Activated T-cell treated with anti-CD3 and anti-CD28 coated beads, Interleukin-2, amount 50 U/mL, for 24 hours (primary cell): ENCODE measurements at regions not wholly inside any gene's neighbourhood (a gene's known extent, or its start where the extent isn't known, plus 50 kb on each side); places are given as distances from the start of the nearest gene placed in this dataset.

Source experiments
- DNase-seq: peaks from one replicate; pipeline ENCODE4 v3.0.0-alpha.2; 2020
- H3K27ac Mint-ChIP-seq: 2 replicates; pipeline ENCODE4 v1.8.0; 2020; ENCODE audit warnings: mild to moderate bottlenecking, mixed read lengths
- H3K27me3 Mint-ChIP-seq: 2 replicates; pipeline ENCODE4 v1.8.0; 2020; ENCODE audit warnings: mixed read lengths
- H3K36me3 Mint-ChIP-seq: 2 replicates; pipeline ENCODE4 v1.8.0; 2020; ENCODE audit warnings: low read depth, mixed read lengths
- H3K4me1 Mint-ChIP-seq: 2 replicates; pipeline ENCODE4 v1.8.0; 2020; ENCODE audit warnings: low read depth, mixed read lengths
- H3K4me3 Mint-ChIP-seq: 2 replicates; pipeline ENCODE4 v1.8.0; 2020; ENCODE audit warnings: mild to moderate bottlenecking, moderate library complexity, mixed read lengths
- H3K9me3 Mint-ChIP-seq: 2 replicates; pipeline ENCODE4 v1.8.0; 2020; ENCODE audit warnings: mixed read lengths

- H3K9me3 Mint-ChIP-seq, result peaks cover 4% of the 10 kb centered on the region
- no peak overlapping the region for H3K27ac Mint-ChIP-seq
- no peaks in the 10 kb centered on the region for H3K4me1 Mint-ChIP-seq
- no peaks in the 10 kb centered on the region for H3K27me3 Mint-ChIP-seq
- no peaks in the 10 kb centered on the region for H3K36me3 Mint-ChIP-seq
- DNase-seq, result no peak
- H3K4me3 Mint-ChIP-seq, result no peak overlapping the region
Measured at GRCh38 chr3:94912656-94913055, 849.8 kb downstream of the NSUN3 start.

DNA sequence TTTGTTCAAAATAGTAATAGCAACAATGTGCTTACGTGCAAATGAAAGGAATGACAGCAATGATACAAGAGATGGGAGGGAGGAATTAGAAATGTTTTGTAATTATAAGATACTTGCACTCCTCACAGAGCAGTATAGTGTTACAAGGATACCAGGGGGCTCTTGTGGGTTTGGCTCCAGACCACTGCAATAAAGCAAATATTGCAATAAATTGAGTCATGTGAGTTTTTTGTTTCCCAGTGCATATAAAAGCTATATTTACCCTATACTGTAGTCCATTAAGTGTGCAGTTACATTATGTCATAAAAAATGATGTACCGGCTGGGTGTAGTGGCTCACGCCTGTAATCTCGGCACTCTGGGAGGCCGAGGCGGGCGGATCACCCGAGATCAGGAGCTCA is 864.3 kb downstream of the NSUN3 start:
- no peaks in the 10 kb centered on the region for H3K36me3 Mint-ChIP-seq
- no peak overlapping the region for H3K4me3 Mint-ChIP-seq
- H3K4me1 Mint-ChIP-seq, result no peaks in the 10 kb centered on the region
- DNase-seq, result no peak
- H3K27ac Mint-ChIP-seq, result no peak overlapping the region
- no peaks in the 10 kb centered on the region for H3K27me3 Mint-ChIP-seq
- no peaks in the 10 kb centered on the region for H3K9me3 Mint-ChIP-seq

GRCh38 chr3:94928921-94929320 is 866.1 kb downstream of the NSUN3 start:
- DNase-seq, result no peak
- Mint-ChIP-seq H3K27ac (no peak overlapping the region), H3K9me3 (no peaks in the 10 kb centered on the region), H3K4me3 (no peak overlapping the region), H3K36me3 (no peaks in the 10 kb centered on the region), H3K4me1 (no peaks in the 10 kb centered on the region), H3K27me3 (no peaks in the 10 kb centered on the region)

GRCh38 chr3:94935738-94936580 is 873.1 kb downstream of the NSUN3 start:
- Mint-ChIP-seq H3K4me3 (no peak overlapping the region), H3K27ac (no peak overlapping the region), H3K36me3 (no peaks in the 10 kb centered on the region), H3K4me1 (no peaks in the 10 kb centered on the region), H3K27me3 (no peaks in the 10 kb centered on the region), H3K9me3 (peaks cover 21% of the 10 kb centered on the region)
- no peak for DNase-seq

GRCh38 chr3:94937980-94938379 is 875.1 kb downstream of the NSUN3 start:
- H3K27ac Mint-ChIP-seq, result no peak overlapping the region

GRCh38 chr3:94946683-94947082 is 883.8 kb downstream of the NSUN3 start:
- Mint-ChIP-seq H3K4me1 (no peaks in the 10 kb centered on the region), H3K9me3 (peaks cover 15% of the 10 kb centered on the region), H3K27me3 (no peaks in the 10 kb centered on the region), H3K4me3 (no peak overlapping the region), H3K36me3 (no peaks in the 10 kb centered on the region), H3K27ac (no peak overlapping the region)
- DNase-seq, result no peak

More at GRCh38 chr3:94937980-94938379, 875.1 kb downstream of the NSUN3 start:
- Mint-ChIP-seq H3K9me3 (peaks cover 21% of the 10 kb centered on the region), H3K4me3 (no peak overlapping the region), H3K4me1 (no peaks in the 10 kb centered on the region), H3K27me3 (no peaks in the 10 kb centered on the region), H3K36me3 (no peaks in the 10 kb centered on the region)
- DNase-seq, result no peak

- Mint-ChIP-seq H3K36me3 (no peaks in the 10 kb centered on the region), H3K4me1 (no peaks in the 10 kb centered on the region), H3K9me3 (peaks cover 8% of the 10 kb centered on the region), H3K4me3 (no peak overlapping the region), H3K27ac (no peak overlapping the region), H3K27me3 (no peaks in the 10 kb centered on the region)
- DNase-seq, result no peak
Measured at GRCh38 chr3:94961423-94962100, 898.7 kb downstream of the NSUN3 start.

DNA sequence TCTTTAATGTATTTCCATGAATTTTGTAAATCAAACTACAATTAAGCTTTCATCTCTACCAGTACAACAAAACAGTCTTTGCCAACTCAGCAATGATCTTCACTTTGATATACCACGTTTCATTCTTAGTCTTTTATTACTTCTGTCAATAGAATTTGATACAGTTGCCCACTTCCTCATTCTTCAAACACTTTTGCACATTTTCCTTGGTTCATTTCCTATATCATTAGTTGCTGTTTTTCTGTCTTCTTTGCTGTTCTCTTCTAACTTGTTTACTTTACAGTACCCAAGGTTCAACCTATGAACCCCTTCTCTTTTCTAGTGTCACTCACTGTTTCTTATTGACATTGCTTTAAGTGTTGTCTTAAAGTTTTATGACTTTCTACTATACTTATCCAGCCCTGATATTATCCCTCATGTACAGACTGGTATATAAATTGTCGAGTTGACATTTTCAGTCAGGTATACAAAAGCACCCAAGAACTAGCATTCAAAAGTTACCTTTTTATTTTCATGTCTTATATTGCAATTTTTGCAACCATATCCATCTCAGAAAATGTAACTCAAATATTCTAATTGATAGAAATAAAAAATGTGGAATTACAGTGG is 903.1 kb downstream of the NSUN3 start:
- no peaks in the 10 kb centered on the region for H3K4me1 Mint-ChIP-seq

DNA sequence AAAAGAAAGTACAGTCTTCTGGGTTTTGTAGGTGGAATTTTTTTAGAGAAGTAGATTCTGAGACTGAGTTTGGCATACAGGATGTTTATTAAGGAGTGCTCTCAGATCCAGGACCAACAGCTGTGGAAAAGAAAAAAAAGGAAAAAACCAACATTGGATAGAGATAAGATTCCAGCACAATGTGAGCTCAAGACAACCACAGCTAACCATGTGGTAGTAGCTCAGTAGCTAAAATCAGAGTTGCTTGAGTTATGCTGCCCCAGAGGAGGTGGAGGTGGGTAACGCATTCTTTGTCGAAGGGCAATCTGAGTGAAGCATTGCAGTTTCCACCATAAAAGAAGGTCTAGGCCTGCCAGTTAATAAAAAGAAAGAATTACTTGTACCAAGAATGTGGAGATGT is 904.3 kb downstream of the NSUN3 start:
- no peaks in the 10 kb centered on the region for H3K27me3 Mint-ChIP-seq
- no peak for DNase-seq
- H3K9me3 Mint-ChIP-seq, result peaks cover 13% of the 10 kb centered on the region
- no peaks in the 10 kb centered on the region for H3K36me3 Mint-ChIP-seq
- H3K4me3 Mint-ChIP-seq, result no peak overlapping the region
- no peaks in the 10 kb centered on the region for H3K4me1 Mint-ChIP-seq
- H3K27ac Mint-ChIP-seq, result no peak overlapping the region

More for the DNA sequence above, 903.1 kb downstream of the NSUN3 start:
- Mint-ChIP-seq H3K9me3 (peaks cover 11% of the 10 kb centered on the region), H3K4me3 (no peak overlapping the region), H3K27me3 (no peaks in the 10 kb centered on the region), H3K27ac (no peak overlapping the region), H3K36me3 (no peaks in the 10 kb centered on the region)
- DNase-seq, result no peak

- DNase-seq, result no peak
- Mint-ChIP-seq H3K36me3 (no peaks in the 10 kb centered on the region), H3K4me1 (no peaks in the 10 kb centered on the region), H3K4me3 (no peak overlapping the region), H3K27me3 (no peaks in the 10 kb centered on the region), H3K9me3 (peaks cover 10% of the 10 kb centered on the region), H3K27ac (no peak overlapping the region)
Measured at GRCh38 chr3:94968519-94968918, 905.7 kb downstream of the NSUN3 start.

DNA sequence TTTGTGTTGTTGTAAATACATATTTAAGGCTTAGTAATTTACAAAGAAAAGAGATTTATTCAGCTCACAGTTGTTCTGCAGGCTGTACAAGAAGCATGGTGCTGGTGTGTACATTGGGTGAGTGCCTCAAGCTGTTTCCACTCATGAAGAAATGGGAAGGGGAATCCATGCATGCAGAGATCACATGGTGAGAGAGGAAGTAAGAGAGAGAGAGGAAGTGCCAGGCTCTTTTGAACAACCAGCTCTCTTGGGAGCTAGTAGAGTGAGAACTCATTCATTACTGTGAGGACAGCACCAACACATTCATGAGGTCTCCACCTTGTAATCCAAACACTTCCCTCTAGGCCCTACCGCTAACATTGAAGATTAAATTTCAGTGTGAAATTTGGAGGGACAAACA is 909.2 kb downstream of the NSUN3 start:
- no peak for DNase-seq
- no peaks in the 10 kb centered on the region for H3K4me1 Mint-ChIP-seq
- no peak overlapping the region for H3K4me3 Mint-ChIP-seq
- H3K36me3 Mint-ChIP-seq, result no peaks in the 10 kb centered on the region
- H3K27me3 Mint-ChIP-seq, result no peaks in the 10 kb centered on the region
- H3K27ac Mint-ChIP-seq, result no peak overlapping the region
- peaks cover 18% of the 10 kb centered on the region for H3K9me3 Mint-ChIP-seq

- Mint-ChIP-seq H3K4me3 (no peak overlapping the region), H3K9me3 (peaks cover 21% of the 10 kb centered on the region), H3K27me3 (no peaks in the 10 kb centered on the region), H3K36me3 (no peaks in the 10 kb centered on the region), H3K4me1 (no peaks in the 10 kb centered on the region), H3K27ac (no peak overlapping the region)
- DNase-seq, result no peak
Measured at GRCh38 chr3:94978084-94978483, 915.2 kb downstream of the NSUN3 start.

DNA sequence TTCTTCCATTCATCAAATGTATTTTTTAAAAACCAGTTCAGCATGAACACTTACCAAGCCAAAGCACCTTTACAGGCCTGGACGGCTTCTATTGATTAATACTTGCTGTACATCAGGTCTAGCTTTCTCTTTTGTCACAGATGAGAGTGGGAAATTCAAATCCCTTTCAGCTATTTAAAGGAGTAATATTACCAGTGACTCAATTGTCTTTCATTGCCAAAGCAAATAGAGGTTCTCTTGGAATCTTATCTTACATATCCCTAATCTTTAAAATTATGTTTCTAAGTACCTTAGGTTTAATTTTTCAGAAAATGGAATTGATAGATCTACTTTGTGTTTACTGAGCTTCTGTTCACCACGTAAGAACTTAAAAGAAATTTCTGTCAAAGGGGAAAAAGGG is 922.9 kb downstream of the NSUN3 start:
- Mint-ChIP-seq H3K27me3 (no peaks in the 10 kb centered on the region), H3K4me1 (no peaks in the 10 kb centered on the region), H3K27ac (no peak overlapping the region), H3K9me3 (peaks cover 4% of the 10 kb centered on the region), H3K4me3 (no peak overlapping the region), H3K36me3 (no peaks in the 10 kb centered on the region)
- no peak for DNase-seq

DNA sequence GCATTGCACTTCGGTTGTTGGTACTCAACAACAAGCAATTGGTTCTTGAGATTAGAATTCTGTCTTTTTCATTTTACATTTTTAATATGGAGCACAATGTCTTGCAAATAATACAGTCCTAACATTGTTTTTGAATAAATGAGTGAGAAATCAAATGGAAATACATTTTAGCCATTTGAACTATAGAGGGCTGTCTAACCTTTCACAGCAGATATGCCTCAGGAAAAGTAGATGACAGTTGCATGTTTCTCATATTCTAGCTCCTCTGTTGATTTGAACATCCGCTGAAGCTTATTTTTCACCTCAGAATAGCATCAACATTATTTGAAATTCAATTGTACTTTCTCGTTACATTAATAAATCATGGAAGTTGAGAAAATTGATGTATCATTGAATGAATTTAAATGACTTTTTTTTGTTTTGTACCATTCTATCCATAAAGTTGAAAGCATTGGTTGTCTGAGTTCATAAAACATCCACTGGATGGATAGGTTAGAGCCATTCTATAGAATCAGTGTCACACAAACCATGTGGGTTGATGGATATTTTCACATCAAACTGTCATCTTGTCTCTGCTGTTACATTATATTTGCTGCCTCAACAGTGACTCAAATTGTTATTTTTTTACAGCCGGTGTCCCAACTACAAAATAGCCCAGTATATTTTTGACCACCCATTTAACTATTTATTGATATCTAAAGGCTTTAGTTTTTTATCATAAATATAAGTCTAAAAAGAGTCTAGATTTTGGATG is 928.3 kb downstream of the NSUN3 start:
- Mint-ChIP-seq H3K9me3 (peaks cover 4% of the 10 kb centered on the region), H3K27ac (no peak overlapping the region), H3K4me3 (no peak overlapping the region), H3K36me3 (no peaks in the 10 kb centered on the region), H3K4me1 (no peaks in the 10 kb centered on the region), H3K27me3 (no peaks in the 10 kb centered on the region)
- no peak for DNase-seq
